Middle frontal gyrus (tissue), 1 donor: ENCODE measurements at regions not wholly inside any gene's neighbourhood (a gene's known extent, or its start where the extent isn't known, plus 50 kb on each side); places are given as distances from the start of the nearest gene placed in this dataset.

Source experiments
- DNase-seq: peaks from one replicate; pipeline ENCODE4 v3.0.0-alpha.2; 2015; ENCODE audit warnings: low spot score; ENCODE audit errors: extremely low spot score

GRCh38 chr9:73446306-73446705 lies 294.6 kb downstream of the ANXA1 start:
- no peak for DNase-seq

GRCh38 chr9:73451003-73451402 lies 299.3 kb downstream of the ANXA1 start:
- no peak for DNase-seq

GRCh38 chr9:73459817-73460216 lies 308.2 kb downstream of the ANXA1 start:
- no peak for DNase-seq

GRCh38 chr9:73468716-73469115 lies 317.1 kb downstream of the ANXA1 start:
- no peak for DNase-seq

- DNase-seq: no peak
These were observed 319.1 kb downstream of the ANXA1 start for GRCh38 chr9:73470766-73471165.

GRCh38 chr9:73474002-73474600 lies 322.4 kb downstream of the ANXA1 start:
- no peak for DNase-seq

- DNase-seq: no peak
These were observed 323.0 kb downstream of the ANXA1 start for GRCh38 chr9:73474625-73475024.

- no peak for DNase-seq
These were observed 343.2 kb downstream of the ANXA1 start for GRCh38 chr9:73494894-73495293.

GRCh38 chr9:73497796-73498195 lies 346.1 kb downstream of the ANXA1 start:
- no peak for DNase-seq

- no peak for DNase-seq
These were observed 363.6 kb downstream of the ANXA1 start for GRCh38 chr9:73515216-73515615.

- DNase-seq: no peak
These were observed 371.7 kb downstream of the ANXA1 start for GRCh38 chr9:73523391-73523790.

- no peak for DNase-seq
These were observed 373.7 kb downstream of the ANXA1 start for GRCh38 chr9:73525350-73525749.

GRCh38 chr9:73527521-73527920 lies 375.9 kb downstream of the ANXA1 start:
- DNase-seq: no peak

GRCh38 chr9:73528926-73529325 lies 377.3 kb downstream of the ANXA1 start:
- no peak for DNase-seq

- no peak for DNase-seq
These were observed 378.0 kb downstream of the ANXA1 start for GRCh38 chr9:73529666-73530065.

GRCh38 chr9:73531051-73531532 lies 379.4 kb downstream of the ANXA1 start:
- no peak for DNase-seq

- no peak for DNase-seq
These were observed 380.0 kb downstream of the ANXA1 start for GRCh38 chr9:73531658-73532057.

GRCh38 chr9:73532985-73533384 lies 381.3 kb downstream of the ANXA1 start:
- DNase-seq: no peak

- DNase-seq: no peak
These were observed 384.7 kb downstream of the ANXA1 start for GRCh38 chr9:73536403-73536802.

GRCh38 chr9:73537561-73537960 lies 385.9 kb downstream of the ANXA1 start:
- DNase-seq: no peak

- no peak for DNase-seq
These were observed 388.3 kb downstream of the ANXA1 start for GRCh38 chr9:73539881-73540390.

GRCh38 chr9:73541923-73542322 lies 390.3 kb downstream of the ANXA1 start:
- DNase-seq: no peak

GRCh38 chr9:73543727-73544126 lies 392.1 kb downstream of the ANXA1 start:
- DNase-seq: no peak
